ENCODE measurements at regions not wholly inside any gene's neighbourhood (a gene's known extent, or its start where the extent isn't known, plus 50 kb on each side); places are given as distances from the start of the nearest gene placed in this dataset.
A peak's percentile ranks its signal among the peaks of the same experiment; 100 is the strongest.

DNA sequence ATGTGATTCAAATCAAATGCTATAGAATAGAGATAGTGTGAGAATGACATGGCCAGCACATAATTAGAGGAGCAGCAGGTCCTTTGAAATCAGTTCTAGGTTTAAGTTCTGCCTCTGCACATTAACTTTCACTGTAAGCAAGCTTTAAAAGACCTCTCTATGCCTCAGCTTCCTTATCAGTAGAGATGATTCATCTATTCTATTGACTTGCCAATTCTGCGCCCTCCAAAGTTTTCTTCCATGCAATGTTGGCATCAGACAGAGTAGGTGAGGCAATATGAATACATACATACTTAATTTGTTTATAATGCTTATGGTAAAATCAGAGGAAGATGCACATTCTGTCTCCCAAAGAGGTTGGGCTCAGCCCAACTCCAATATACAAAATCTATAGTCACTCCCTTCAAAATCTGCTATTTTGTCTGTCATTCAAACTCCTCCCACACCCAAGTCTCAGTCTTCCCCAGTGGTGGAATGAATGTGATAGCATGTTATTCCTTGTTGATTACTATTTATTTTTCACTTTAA is 525.5 kb downstream of the RFC3 start:
- DNase-seq = peak; percentile 50

DNA sequence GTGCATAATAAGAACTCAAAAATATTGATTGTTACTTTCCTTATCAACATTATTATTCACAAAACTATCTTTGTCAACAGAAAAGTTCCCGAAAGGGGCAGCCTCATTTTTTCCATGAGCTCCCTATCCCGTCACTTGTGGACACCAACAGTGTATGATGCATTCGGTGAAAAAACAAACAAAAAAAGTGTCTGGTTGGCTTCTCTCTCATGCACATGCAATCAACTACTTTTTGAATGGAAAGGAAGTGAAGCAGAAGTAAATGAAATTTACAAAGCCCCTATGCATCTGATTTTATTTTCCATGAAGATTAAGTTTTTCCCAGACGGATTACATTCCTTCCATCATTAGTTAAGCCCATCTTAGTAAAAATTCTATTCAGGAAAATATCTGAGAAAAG is 526.9 kb downstream of the RFC3 start:
- DNase-seq = no peak

GRCh38 chr13:34345258-34345965 is 527.5 kb downstream of the RFC3 start:
- DNase-seq = no peak

DNA sequence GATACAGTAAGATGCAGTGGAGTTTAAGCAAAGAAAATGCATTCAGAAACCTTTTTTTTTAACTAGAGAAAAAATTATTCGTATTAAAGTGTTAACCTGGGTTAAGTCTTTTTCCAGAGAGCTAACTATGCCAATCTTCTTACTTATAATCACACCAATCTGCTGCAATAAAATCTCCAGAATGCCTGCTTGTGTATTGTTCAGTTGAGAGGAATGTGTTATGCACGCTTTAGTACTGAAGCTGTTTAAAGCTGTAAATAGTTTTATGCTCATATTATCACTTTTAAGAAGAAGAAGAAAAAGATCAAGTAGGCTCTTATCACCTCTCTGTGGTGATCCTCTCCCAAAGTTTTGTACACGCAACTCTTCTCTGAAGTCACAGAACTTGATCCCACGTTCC is 528.7 kb downstream of the RFC3 start:
- no peak for DNase-seq

GRCh38 chr13:34347784-34348573 is 530.0 kb downstream of the RFC3 start:
- DNase-seq = no peak

- DNase-seq = peak; percentile 72
Measured at GRCh38 chr13:34349091-34349722, 531.3 kb downstream of the RFC3 start.

DNA sequence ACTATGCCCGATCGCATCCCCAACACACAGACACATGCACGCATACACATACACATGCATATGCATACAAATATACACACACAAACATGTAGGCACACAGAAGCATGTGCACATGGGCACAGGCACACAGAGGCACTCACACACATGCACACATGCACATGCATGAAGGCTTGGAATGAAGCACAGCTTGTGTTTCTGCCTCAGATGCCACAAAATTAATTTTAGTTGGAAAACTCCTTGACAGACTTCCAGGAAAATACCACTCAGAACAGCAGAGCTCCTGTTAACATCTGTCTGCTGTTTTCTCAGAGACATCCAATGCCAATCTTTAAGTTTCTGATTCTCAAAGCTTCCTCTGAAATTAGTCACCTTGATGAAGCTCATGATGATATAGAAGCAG is 532.7 kb downstream of the RFC3 start:
- no peak for DNase-seq

DNA sequence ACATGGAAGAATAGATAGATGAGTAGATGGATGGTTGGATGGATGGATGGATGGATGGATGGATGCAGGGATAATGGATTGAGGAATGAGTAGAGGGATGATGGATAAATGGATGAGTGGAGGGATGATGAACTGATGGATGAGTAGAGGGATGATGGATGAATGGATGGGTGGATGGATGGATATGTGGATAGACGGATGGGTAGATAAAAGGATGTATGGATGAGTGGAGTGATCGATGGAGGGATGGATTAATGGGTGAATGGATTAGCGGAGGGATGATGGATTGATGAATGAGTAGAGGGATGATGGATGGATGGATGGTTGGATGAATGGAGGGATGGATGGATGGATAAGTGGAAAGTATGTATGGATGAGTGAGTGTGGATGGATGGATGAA is 533.2 kb downstream of the RFC3 start:
- no peak for DNase-seq

- no peak for DNase-seq
Measured at GRCh38 chr13:34352958-34353357, 535.0 kb downstream of the RFC3 start.

DNA sequence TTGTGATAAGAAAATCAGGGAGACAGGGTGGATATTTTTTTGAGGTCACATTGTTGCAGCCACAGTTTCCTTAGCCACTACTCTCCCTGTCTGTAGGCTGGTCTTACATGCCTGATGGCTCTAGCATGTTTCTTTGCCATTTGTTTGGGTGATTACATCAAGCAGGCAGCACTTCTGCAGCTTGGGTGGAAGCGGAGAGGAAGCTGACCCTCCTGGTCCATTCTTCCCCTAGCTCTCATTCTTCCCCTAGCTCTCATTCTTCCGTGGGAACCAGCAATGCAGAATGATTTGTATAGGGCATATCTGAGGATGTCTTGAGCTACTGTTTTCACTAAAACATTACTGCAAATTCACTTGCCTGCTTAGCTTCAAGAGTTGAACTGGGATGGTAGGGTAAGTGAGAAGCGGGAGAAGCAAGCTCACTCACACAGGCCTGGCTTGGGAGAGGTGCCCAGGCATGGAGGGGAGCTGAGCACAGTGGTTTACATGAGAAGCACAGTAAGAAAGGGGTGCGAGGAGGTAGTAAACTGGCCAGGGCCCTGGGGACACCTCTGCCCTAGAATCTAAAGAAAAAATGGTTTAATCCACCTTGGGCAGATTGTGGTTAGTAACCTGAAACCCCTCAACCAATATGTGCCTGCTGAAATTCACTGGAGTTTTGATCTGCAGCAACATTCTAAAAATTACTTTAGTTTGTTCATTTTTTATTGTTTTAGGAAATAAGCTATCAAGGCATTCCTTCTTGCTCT is 538.9 kb downstream of the RFC3 start:
- no peak for DNase-seq

GRCh38 chr13:34357435-34358232 is 539.7 kb downstream of the RFC3 start:
- DNase-seq = peak; percentile 9

DNA sequence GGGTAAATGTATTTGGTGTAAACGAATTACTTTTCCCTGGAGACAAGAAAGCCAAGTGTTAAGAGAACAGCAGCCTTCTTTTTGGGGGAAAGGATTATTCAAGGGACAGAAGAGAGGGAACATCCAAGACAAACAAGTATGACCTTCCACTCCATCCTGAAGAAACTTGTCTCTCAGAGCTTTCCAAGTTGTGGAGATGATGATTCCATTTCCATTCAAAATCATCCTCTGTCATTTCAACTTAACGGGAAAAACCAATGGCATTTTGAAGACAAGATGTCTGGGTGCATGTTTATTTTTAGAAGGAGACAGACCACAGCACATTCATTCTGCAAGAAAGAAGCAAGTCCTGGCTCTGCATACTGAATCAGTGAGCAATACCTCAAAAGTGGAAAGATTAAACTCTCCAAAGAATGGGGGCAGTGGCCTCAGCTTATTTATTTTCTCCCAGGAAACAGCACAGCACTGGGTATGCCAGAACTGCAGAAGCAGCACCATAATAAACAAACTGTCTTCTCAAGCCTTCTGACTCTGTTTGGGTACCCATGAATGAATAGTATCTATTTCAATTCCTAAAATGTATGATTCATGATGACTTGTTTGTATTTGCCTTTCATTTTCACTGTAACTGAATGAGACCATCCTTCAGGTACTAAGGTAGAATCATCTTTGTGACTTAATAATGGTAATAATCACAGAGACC is 541.0 kb downstream of the RFC3 start:
- peak; percentile 19 for DNase-seq

- no peak for DNase-seq
Measured at GRCh38 chr13:34360702-34361101, 542.8 kb downstream of the RFC3 start.

DNA sequence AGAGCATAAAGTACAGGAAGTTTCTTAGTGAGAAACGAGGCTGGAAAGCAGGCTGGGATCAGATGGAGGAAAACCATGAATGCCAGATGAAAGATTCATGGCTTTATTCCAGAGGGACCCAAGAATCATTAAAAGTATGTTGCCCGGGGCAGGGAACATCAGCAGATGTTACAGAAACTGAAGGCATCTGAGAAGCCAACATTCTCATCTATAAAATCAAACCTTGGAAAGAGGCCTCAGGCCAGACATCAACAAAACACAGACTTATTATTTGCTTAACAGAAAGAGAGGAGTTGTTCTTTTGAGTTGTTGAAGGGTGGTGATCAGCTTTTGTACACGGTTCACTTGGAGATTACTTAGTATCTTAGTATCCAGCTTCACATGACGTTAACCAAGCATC is 543.6 kb downstream of the RFC3 start:
- no peak for DNase-seq

DNA sequence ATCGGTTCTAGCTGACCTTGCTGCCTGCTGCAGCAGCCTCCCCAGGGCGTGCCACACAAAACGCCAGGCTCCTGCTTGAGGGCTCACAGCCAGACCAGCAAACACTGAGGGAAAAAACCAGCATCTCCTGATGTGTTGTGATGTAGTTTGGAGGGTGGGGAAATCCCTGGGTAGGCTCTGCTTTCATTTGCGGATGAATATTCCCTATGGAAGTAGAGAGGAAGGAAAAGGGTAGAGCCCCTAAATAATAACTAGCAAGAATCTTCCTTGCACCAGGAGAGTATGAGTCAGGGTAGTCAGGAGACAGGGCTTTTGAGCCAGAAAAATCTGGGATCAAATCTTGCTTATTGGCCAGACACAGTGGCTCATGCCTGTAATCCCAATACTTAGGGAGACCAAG is 545.3 kb downstream of the RFC3 start:
- DNase-seq = no peak

GRCh38 chr13:34364633-34365032 is 546.7 kb downstream of the RFC3 start:
- DNase-seq = peak; percentile 48

- no peak for DNase-seq
Measured at GRCh38 chr13:34369931-34370330, 552.0 kb downstream of the RFC3 start.

- no peak for DNase-seq
Measured at GRCh38 chr13:34371108-34371507, 553.2 kb downstream of the RFC3 start.

- no peak for DNase-seq
Measured at GRCh38 chr13:34371645-34372395, 553.9 kb downstream of the RFC3 start.

- no peak for DNase-seq
Measured at GRCh38 chr13:34372581-34372980, 554.6 kb downstream of the RFC3 start.

GRCh38 chr13:34376483-34376882 is 558.5 kb downstream of the RFC3 start:
- no peak for DNase-seq
